Peyer's patch (tissue), 4 donors: ENCODE measurements at regions not wholly inside any gene's neighbourhood (a gene's known extent, or its start where the extent isn't known, plus 50 kb on each side); places are given as distances from the start of the nearest gene placed in this dataset.

Source experiments
- POLR2A ChIP-seq, 2 donors: fragments of 450-650 bp; IDR thresholded peaks; one replicate each; pipeline ENCODE4 v1.5.1; 2017; ENCODE audit warnings: antibody characterized with exemption in 2 of 2, mild to moderate bottlenecking in 2 of 2, moderate library complexity in 2 of 2
- TF ChIP-seq, protein P1 (sequence below), 6 experiments: fragments of 450-650 bp in 4 of 6; fragments of 200-600 bp in 2 of 6; sonication (generic) in 1 of 6; IDR thresholded peaks; one replicate each; pipeline ENCODE4 v1.5.1; 2017 to 2019; ENCODE audit warnings: antibody characterized with exemption in 6 of 6, mild to moderate bottlenecking in 3 of 6, moderate library complexity in 1 of 6

DNA sequence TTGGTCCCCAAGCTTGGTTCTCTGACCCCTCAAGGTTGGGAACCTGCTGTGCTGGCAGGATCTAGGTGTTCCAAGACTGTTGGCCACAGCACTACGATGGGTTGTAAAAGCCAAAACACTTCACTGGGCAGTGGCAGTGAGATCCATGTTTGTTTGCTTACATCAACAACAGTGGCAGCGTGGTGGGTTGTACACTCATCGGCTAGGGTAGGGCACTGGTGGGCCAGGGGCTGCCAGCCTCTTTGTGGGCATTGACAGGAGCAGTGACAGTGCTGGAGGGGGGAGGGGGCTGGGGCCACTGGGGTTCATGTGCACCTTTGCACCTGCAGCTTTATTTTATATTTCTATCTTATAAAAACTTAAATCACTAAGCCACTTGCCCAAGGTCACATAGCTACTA, 126.7 kb upstream of the ZWINT start:
- TF ChIP-seq, protein P1, sequence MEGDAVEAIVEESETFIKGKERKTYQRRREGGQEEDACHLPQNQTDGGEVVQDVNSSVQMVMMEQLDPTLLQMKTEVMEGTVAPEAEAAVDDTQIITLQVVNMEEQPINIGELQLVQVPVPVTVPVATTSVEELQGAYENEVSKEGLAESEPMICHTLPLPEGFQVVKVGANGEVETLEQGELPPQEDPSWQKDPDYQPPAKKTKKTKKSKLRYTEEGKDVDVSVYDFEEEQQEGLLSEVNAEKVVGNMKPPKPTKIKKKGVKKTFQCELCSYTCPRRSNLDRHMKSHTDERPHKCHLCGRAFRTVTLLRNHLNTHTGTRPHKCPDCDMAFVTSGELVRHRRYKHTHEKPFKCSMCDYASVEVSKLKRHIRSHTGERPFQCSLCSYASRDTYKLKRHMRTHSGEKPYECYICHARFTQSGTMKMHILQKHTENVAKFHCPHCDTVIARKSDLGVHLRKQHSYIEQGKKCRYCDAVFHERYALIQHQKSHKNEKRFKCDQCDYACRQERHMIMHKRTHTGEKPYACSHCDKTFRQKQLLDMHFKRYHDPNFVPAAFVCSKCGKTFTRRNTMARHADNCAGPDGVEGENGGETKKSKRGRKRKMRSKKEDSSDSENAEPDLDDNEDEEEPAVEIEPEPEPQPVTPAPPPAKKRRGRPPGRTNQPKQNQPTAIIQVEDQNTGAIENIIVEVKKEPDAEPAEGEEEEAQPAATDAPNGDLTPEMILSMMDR (IDR thresholded peaks at IDR 0.05) = no peak
- no peak for TF ChIP-seq POLR2A (IDR thresholded peaks at IDR 0.05)
